ENCODE measurements at regions not wholly inside any gene's neighbourhood (a gene's known extent, or its start where the extent isn't known, plus 50 kb on each side); places are given as distances from the start of the nearest gene placed in this dataset.

GRCh38 chr13:106799781-106800335 lies 231.9 kb upstream of the ARGLU1 start:
- Histone ChIP-seq H4K20me1 (ENCODE audit: insufficient read depth) (no peaks in the 10 kb centered on the region), H3K4me3 (replicated peaks in 1 of 2; ENCODE audit: low read depth in 1 of 2, low read length in 2 of 2) (no peak overlapping the region), H3K9me2 (ENCODE audit: insufficient read depth) (no peaks in the 10 kb centered on the region), H3K4me2 (ENCODE audit: low read length) (no peak overlapping the region), H3K27me3 (ENCODE audit: insufficient read depth, low read length) (0 out of 2 replicates have a peak, but pooled peaks cover 4% of the 10 kb centered on the region), H3K36me3 (ENCODE audit: control insufficient read depth in 1 of 2, insufficient read depth in 2 of 2, low read length in 2 of 2) (no peaks in the 10 kb centered on the region), H2AFZ (ENCODE audit: low read depth, low read length, poor library complexity, severe bottlenecking) (no peak overlapping the region), H3K4me1 (ENCODE audit: control insufficient read depth in 1 of 2, insufficient read depth in 2 of 2, low read length in 2 of 2) (no peaks in the 10 kb centered on the region), H3K9ac (ENCODE audit: low read length) (no peak overlapping the region), H3K27ac (ENCODE audit: low read depth, low read length) (no peak overlapping the region), H3K79me2 (ENCODE audit: insufficient read depth, low read length) (no peaks in the 10 kb centered on the region), H3K9me3 (ENCODE audit: control insufficient read depth in 1 of 2, insufficient read depth in 1 of 2, low read depth in 1 of 2, low read length in 2 of 2) (no peaks in the 10 kb centered on the region)
- CTCF ChIA-PET, result no interaction called here
- intact Hi-C loops (cut with micrococcal nuclease), result no loop called here
- TF ChIP-seq ATF3 (IDR thresholded peaks at IDR 0.05) (no peak), JUND (IDR thresholded peaks at IDR 0.05) (no peak), SIN3A (IDR thresholded peaks at IDR 0.05; ENCODE audit: low read depth) (no peak), CEBPB (IDR thresholded peaks at IDR 0.05; ENCODE audit: low read depth) (no peak), POLR2AphosphoS5 (IDR thresholded peaks at IDR 0.05; ENCODE audit: low read depth, low read length) (no peak), REST (IDR thresholded peaks at IDR 0.05; ENCODE audit: low read depth) (no peak), ELF1 (IDR thresholded peaks at IDR 0.05; ENCODE audit: borderline replicate concordance, low read depth) (no peak), EZH2phosphoT487 (IDR thresholded peaks at IDR 0.05; ENCODE audit: borderline replicate concordance) (no peak), SRF (IDR thresholded peaks at IDR 0.05; ENCODE audit: low read depth) (no peak), CBX3 (IDR thresholded peaks at IDR 0.05; ENCODE audit: low read depth) (no peak), MAX (IDR thresholded peaks at IDR 0.05) (no peak), FOSL1 (IDR thresholded peaks at IDR 0.05; ENCODE audit: low read depth) (no peak), SP1 (IDR thresholded peaks at IDR 0.05; ENCODE audit: low read depth) (no peak), EGR1 (IDR thresholded peaks at IDR 0.05; ENCODE audit: low read depth) (no peak), ZBTB33 (IDR thresholded peaks at IDR 0.05; ENCODE audit: extremely low read depth, insufficient replicate concordance, low read length) (no peak), RAD21 (IDR thresholded peaks at IDR 0.05; ENCODE audit: low read depth) (no peak), ZFX (IDR thresholded peaks at IDR 0.05) (no peak)
- no TSS peak for BruUV-seq (replicated peaks)
- no peak for DNase-seq (ENCODE audit: low read depth, low spot score)
- RAD21 ChIA-PET (ENCODE audit: low non-redundant PET in 1 of 2, low total read pairs in 2 of 2, uncharacterized antibody in 2 of 2, unreplicated experiment in 2 of 2), result no interaction called here
- POLR2A ChIA-PET, result no interaction called here
- ATAC-seq, result no peak
